Heart right ventricle (tissue), 16 donors: ENCODE measurements at regions not wholly inside any gene's neighbourhood (a gene's known extent, or its start where the extent isn't known, plus 50 kb on each side); places are given as distances from the start of the nearest gene placed in this dataset.

Source experiments
- ATAC-seq, 8 donors: fragments of 200-7000 bp; cut with Tn5 transposase; one replicate each; pipeline ENCODE4 v1.9.1; 2020; ENCODE audit warnings: mild to moderate bottlenecking in 8 of 8, moderate library complexity in 8 of 8, moderate number of reproducible peaks in 1 of 8
- DNase-seq, 2 donors: peaks; one replicate each; pipeline ENCODE4 v3.0.0-alpha.2; 2020
- H3K27ac ChIP-seq, 10 donors: fragments of 200-600 bp; sonication (generic) in 2 of 10; one replicate each; pipeline versions ENCODE4 v1.5.0 to v1.8.0; 2020 to 2022; ENCODE audit warnings: mild to moderate bottlenecking in 3 of 10
- H3K27me3 ChIP-seq, 7 donors: fragments of 200-600 bp; one replicate each; pipeline ENCODE4 v1.8.0; 2021 to 2022; ENCODE audit warnings: mild to moderate bottlenecking in 2 of 7
- H3K36me3 ChIP-seq, 9 donors: fragments of 200-600 bp; sonication (generic) in 1 of 9; one replicate each; pipeline versions ENCODE4 v1.5.0 to v1.8.0; 2020 to 2022; ENCODE audit warnings: mild to moderate bottlenecking in 2 of 9
- H3K4me1 ChIP-seq, 9 donors: fragments of 200-600 bp; sonication (generic) in 1 of 9; one replicate each; pipeline versions ENCODE4 v1.5.0 to v1.8.0; 2020 to 2022; ENCODE audit warnings: mild to moderate bottlenecking in 4 of 9
- H3K4me3 ChIP-seq, 10 donors: fragments of 200-600 bp; sonication (generic) in 2 of 10; one replicate each; pipeline versions ENCODE4 v1.5.0 to v1.8.0; 2020 to 2022; ENCODE audit warnings: mild to moderate bottlenecking in 7 of 10, moderate library complexity in 2 of 10
- H3K9me3 ChIP-seq, 11 donors: fragments of 200-600 bp in 10 of 11; sonication (generic) in 2 of 11; one replicate each; pipeline versions ENCODE4 v1.5.0 to v1.8.0; 2013 to 2022; ENCODE audit warnings: mild to moderate bottlenecking in 2 of 11, control low read depth in 1 of 11, moderate library complexity in 1 of 11
- whole genome bisulfite sequencing, 2 donors: extraction: QIAGEN DNeasy Blood & Tissue Kit; methylation state at CpG; one replicate each; pipeline ENCODE4 v1.1.7; 2013; ENCODE audit warnings: inconsistent platforms in 1 of 2; 5-methylcytosine and 5-hydroxymethylcytosine counted together
- intact Hi-C, 10 donors: fragments of 100-400 bp; cut with DNase I; formaldehyde crosslinking; loops; one replicate each; pipeline versions ENCODE4 v1.11.1 to v1.14.2; 2022
- TF ChIP-seq, protein P1 (sequence below), 9 donors: fragments of 200-600 bp; sonication (generic) in 2 of 9; IDR thresholded peaks; one replicate each; pipeline versions ENCODE4 v1.5.0 to v1.8.0; 2021 to 2022; ENCODE audit warnings: antibody characterized with exemption in 9 of 9, mild to moderate bottlenecking in 5 of 9, moderate library complexity in 1 of 9
- donor health status: Arrhythmogenic right ventricular cardiomyopathy.
- donor health status: ischemic (EF 13 %, LVEDD 7.1; RV severe dilation, severe dysfunction).
- donor health status: healthy with polysubstance abuse.
- donor health status: DM: no; HTN: yes; CAD: no.
- donor health status: DM: no; HTN: no; CAD: no.
- donor health status: ischemic (EF 25% LVEDD 6.9; RV normal size, moderate dysfunction).
- donor health status: ischemic (EF 25% LVEDD 5.7; RV mildly dilated, moderate dysfunction).
- donor health status: healthy.
- donor health status: DM: yes; HTN: yes; CAD: no.
- donor health status: Ischemic cardiomyopathy.
- donor health status: ischemic (EF 35%, LVEDD 5.7; RV mildly dilated, moderate dysfunction).
- donor health status: nonischemic (EF 11% LVEDD 7.7; RV severe dilation, severe dysfunction).
- donor health status: DM: yes; HTN: yes; CAD: no.
- donor health status: PGD.
- donor health status: ischemic (EF 29% LVEDD 5.4; RV normal size, mild dysfunction).
- donor health status: nonischemic (EF 23%, LVEDD 6.1; RV moderate dilation, normal function).

DNA sequence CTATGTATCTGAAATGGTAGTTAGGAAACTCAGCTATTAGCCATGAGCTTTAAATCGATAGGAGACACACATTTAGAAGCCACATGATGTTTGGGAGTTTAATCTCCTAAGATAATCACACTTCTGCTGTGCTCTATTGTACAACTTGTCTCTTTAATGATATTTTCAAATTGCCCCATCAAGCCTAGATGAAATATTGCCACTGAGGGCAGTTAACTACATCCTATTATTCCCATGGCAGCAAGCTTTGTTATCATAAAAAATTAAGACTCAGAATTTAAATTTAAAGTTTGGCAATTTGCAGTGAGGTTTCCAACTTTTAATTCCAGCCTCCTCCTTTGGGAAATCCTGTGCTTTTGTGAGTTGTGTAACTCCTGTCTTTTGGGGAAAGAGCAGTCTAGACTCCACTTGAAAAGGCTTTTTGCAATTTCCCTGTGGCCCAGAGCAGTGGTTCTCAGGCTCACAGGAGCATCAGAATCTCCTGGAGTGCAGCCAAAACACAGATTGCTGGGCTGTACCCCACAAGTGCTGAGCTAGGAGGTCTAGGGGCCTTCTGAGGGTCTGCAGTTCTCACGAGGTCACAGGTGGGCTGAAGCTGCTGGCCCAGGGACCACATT lies 792.4 kb downstream of the QKI start:
- no peak overlapping the region for H3K4me3 ChIP-seq
- no peaks in the 10 kb centered on the region for H3K4me1 ChIP-seq
- H3K36me3 ChIP-seq, result no peaks in the 10 kb centered on the region
- H3K9me3 ChIP-seq, result peaks cover 0 to 5% (median 0%) of the 10 kb centered on the region in 11 donors
- intact Hi-C loops, result no loop called here
- DNase-seq (no peak), ATAC-seq (peak in 1 of 8 donors; percentile 60)
- TF ChIP-seq, protein P1, sequence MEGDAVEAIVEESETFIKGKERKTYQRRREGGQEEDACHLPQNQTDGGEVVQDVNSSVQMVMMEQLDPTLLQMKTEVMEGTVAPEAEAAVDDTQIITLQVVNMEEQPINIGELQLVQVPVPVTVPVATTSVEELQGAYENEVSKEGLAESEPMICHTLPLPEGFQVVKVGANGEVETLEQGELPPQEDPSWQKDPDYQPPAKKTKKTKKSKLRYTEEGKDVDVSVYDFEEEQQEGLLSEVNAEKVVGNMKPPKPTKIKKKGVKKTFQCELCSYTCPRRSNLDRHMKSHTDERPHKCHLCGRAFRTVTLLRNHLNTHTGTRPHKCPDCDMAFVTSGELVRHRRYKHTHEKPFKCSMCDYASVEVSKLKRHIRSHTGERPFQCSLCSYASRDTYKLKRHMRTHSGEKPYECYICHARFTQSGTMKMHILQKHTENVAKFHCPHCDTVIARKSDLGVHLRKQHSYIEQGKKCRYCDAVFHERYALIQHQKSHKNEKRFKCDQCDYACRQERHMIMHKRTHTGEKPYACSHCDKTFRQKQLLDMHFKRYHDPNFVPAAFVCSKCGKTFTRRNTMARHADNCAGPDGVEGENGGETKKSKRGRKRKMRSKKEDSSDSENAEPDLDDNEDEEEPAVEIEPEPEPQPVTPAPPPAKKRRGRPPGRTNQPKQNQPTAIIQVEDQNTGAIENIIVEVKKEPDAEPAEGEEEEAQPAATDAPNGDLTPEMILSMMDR (IDR thresholded peaks at IDR 0.05), result no peak
- WGBS, 2 donors, result 87% methylated on average over 2 of the region's 2 CpGs
- H3K27ac ChIP-seq, result no peak overlapping the region
- H3K27me3 ChIP-seq, result no peaks in the 10 kb centered on the region

DNA sequence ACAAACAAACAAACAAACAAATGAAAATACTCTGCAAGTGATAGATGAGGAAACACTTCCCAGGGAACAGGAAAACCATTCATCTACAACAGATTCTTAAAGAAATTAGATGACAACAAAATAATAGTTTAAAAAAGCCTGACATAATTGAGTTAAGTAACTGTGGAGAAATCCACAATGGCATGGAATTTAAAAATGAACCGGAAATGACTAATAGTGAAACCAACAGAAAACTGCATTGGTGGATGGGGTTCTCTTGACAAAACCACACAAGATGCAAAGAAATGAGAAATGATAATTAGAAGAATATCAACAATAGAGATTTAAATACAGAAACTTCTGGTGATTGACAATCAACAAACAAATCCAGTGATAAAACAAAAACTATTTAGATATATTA lies 785.6 kb downstream of the QKI start:
- DNase-seq (no peak), ATAC-seq (no peak)
- H3K36me3 ChIP-seq, result no peaks in the 10 kb centered on the region
- no peak overlapping the region for H3K27ac ChIP-seq
- no peak overlapping the region for H3K4me3 ChIP-seq
- WGBS, 2 donors, result 86 to 93% methylated on average over 1 of the region's 1 CpG
- H3K4me1 ChIP-seq, result peaks cover 0 to 11% (median 0%) of the 10 kb centered on the region in 9 donors
- TF ChIP-seq, protein P1 (IDR thresholded peaks at IDR 0.05), result no peak
- intact Hi-C loops, result no loop called here
- H3K27me3 ChIP-seq, result no peaks in the 10 kb centered on the region
- peaks cover 0 to 4% (median 0%) of the 10 kb centered on the region in 11 donors for H3K9me3 ChIP-seq

DNA sequence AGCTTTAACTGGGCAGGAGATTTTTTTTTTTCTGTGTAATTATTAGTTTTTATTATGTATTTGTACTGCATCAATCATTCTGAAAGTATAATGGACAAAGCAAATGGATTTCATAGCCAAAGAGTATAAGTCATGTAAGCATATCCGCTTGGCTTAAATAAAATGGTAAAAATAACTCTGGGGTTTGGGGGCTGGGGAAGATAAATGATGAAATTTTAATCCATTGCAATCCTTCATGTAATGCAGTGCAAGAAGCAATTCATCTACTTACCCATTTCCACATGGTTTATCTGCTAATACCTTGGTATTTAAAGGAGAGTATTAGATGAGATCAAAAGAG lies 781.4 kb downstream of the QKI start:
- intact Hi-C loops, result no loop called here
- TF ChIP-seq, protein P1 (IDR thresholded peaks at IDR 0.05), result no peak
- 71 to 87% methylated on average over 1 of the region's 1 CpG for WGBS, 2 donors
- DNase-seq (no peak), ATAC-seq (peak in 1 of 8 donors; percentile 18)
- H3K36me3 ChIP-seq, result no peaks in the 10 kb centered on the region
- no peaks in the 10 kb centered on the region for H3K27me3 ChIP-seq
- peaks cover 0 to 14% (median 0%) of the 10 kb centered on the region in 9 donors for H3K4me1 ChIP-seq
- peak overlapping the region in 2 of 10 donors; percentile 8 to 54 for H3K27ac ChIP-seq
- no peaks in the 10 kb centered on the region for H3K9me3 ChIP-seq
- no peak overlapping the region for H3K4me3 ChIP-seq

DNA sequence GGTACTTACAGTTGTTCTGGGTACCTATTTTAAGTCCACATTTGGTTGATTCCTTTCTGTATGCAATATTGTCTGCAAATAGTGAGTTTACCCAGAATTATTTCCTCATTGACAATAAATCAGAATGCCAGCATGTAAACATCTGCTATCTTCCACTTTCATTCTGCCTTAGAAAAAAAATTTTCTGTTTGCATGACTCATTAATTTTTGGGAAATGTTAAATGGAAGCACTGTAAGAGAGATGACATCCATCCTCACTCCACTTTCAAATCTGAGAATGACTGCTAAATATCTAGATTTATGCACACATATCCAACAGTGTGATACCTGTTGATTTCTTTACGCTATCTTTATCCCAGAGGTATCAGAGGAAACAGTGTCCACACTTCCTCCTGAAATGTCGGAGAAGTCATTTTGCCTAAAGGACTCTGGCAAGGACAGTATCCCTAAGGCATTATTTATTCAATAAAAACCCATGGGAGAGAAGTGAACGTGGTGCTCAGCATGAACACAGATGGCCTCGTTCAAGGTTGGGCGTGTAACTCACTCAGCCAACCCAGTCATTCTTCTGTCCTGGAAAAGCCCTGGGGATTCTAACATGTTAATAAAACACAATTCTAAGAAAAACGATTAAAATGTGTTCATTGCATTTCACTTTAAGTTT lies 780.9 kb downstream of the QKI start:
- TF ChIP-seq, protein P1 (IDR thresholded peaks at IDR 0.05), result no peak
- peak in 4 of 8 donors; percentile 50 to 64 (median 61) for ATAC-seq
- H3K4me3 ChIP-seq, result no peak overlapping the region
- intact Hi-C loops, result no loop called here
- 52 to 64% methylated on average over 6 of the region's 6 CpGs for WGBS, 2 donors
- no peak for DNase-seq
- H3K4me1 ChIP-seq, result peaks cover 0 to 14% (median 0%) of the 10 kb centered on the region in 9 donors
- peak overlapping the region in 2 of 10 donors; percentile 8 to 54 for H3K27ac ChIP-seq
- H3K9me3 ChIP-seq, result no peaks in the 10 kb centered on the region
- no peaks in the 10 kb centered on the region for H3K36me3 ChIP-seq
- H3K27me3 ChIP-seq, result no peaks in the 10 kb centered on the region
